H1 (cell line): ENCODE measurements at regions not wholly inside any gene's neighbourhood (a gene's known extent, or its start where the extent isn't known, plus 50 kb on each side); places are given as distances from the start of the nearest gene placed in this dataset.

Source experiments
- TBP ChIP-seq: IDR thresholded peaks from 2 replicates; pipeline ENCODE4 v1.6.1; 2011; ENCODE audit warnings: low read depth, low read length, improper control_type of control experiment
- ZNF274 ChIP-seq: IDR thresholded peaks from 2 replicates; pipeline ENCODE4 v1.7.0; 2012; ENCODE audit warnings: low read length, borderline replicate concordance; ENCODE audit errors: extremely low read depth

- TF ChIP-seq ZNF274, result no peak
- no peak for TF ChIP-seq TBP
Observed at GRCh38 chr15:91787198-91787597, 66.3 kb upstream of the SLCO3A1 start.
